GM19438 (cell line): ENCODE measurements at regions not wholly inside any gene's neighbourhood (a gene's known extent, or its start where the extent isn't known, plus 50 kb on each side); places are given as distances from the start of the nearest gene placed in this dataset.

Experiments
- ATAC-seq: cut with Tn5 transposase; IDR thresholded peaks from one replicate; pipeline ENCODE4 v1.9.1; 2021; ENCODE audit warnings: low read depth; ENCODE audit not compliant: unreplicated experiment

DNA sequence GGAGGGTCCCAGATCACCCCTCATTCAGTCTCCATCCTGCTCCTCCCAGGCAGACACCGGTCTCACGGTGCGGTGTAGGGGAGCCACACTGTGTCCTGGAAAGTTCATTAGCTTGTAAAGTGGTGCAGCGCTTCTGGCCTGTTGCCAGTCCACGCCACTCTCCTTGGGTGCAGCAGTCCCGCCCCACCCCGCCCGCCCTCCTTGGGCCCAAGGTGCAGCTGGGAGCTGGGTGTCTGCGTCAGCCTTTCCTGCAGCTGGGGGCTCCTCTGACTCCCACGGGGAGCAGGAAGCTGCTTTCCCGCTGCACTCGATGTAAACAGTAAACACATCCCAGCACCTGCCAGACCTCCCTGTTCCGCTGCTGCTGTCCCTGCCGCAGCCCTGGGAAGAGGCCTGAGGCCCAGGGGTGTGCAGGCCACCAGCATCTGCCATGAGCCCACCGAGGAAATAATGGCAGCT is 53.8 kb upstream of the ASB18 start:
- no peak for ATAC-seq

DNA sequence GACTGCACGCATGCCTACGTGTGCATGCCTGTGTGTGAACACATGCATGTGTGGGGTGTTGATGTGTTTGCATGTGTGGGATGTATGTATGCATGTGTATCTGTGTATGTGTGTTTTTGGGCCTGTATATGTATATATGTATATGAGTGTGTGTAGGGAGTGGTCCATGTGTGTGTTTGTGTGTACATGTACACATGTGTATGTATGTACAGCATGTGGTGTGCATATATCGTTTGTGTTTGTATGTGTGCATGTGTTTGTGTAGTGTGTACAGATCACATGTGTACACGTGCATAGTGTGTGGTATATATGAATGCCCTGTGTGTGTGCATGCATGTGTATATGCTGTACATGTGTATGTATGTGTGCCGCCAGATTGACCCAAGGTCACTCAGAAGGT is 54.2 kb upstream of the ASB18 start:
- no peak for ATAC-seq

DNA sequence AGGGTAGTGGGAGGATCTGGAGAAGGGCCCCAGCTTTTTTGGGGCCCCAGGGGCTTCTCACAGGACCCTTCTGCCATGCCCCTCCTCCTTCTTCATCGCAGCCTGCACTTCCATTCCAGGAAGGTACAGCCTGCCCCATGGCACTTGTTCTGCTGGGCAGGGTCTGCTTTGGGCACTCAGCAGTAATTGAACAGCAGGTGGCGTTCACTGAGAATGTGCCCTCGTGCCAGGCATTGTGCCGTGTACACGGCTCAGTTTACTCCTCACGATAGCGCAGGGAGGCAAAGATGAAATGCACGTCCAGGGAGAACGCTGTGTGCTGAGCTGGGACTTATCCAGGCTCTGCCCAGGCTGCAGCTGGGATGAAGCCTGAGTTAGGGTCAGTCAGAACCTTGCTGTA is 54.8 kb upstream of the ASB18 start:
- ATAC-seq: no peak

DNA sequence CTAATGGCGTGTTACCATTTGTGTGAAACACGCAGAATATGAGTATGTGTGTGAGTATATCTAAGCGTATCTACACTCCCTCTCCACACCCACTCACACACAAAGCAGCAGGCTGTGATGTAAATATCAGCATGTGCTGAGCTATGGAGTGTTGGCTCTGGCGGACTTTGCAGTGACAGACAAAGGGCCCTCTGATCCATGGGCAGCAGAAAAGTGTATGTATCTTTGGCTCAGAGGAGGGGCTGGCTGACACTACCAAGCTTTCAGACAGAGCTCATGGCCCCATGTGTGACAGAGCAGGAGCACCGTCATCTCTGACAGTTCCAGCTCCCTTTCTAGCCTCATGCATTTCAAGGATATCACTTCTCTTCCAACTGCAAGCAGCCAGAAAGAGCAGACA is 57.2 kb upstream of the ASB18 start:
- ATAC-seq: no peak

DNA sequence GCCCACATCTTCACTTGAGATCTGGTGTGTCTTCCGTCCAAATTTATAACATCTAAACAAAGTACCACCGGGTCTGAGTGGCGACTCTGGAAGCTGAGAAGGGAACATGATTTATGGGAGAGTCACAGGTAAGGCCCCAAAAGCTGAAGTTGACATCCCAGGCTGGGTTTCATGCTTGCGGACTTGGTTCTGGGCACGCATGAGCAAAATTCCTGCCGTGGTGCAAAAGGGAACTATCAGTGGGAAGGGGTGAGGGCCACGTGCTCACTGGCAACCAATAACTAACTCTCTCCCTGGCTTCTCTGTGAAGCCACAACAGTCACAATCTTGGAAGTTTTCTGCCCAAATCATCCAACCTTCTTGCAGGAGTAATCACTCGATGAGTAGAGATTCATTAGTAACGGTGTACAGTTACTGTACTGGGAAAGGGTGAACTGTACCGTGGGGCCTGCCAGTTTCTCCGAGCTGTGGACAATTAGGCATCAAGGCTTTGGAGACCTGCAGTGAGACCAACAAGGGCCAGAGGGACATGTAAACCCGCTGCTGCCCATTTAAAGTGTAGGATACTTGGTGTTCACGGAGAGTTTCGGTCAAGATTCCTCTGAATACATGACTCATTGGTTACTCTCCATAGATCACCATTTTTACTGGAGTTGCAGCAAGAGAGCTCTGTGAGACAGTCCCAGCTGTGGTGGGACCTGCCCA is 69.4 kb upstream of the ASB18 start:
- ATAC-seq: no peak

DNA sequence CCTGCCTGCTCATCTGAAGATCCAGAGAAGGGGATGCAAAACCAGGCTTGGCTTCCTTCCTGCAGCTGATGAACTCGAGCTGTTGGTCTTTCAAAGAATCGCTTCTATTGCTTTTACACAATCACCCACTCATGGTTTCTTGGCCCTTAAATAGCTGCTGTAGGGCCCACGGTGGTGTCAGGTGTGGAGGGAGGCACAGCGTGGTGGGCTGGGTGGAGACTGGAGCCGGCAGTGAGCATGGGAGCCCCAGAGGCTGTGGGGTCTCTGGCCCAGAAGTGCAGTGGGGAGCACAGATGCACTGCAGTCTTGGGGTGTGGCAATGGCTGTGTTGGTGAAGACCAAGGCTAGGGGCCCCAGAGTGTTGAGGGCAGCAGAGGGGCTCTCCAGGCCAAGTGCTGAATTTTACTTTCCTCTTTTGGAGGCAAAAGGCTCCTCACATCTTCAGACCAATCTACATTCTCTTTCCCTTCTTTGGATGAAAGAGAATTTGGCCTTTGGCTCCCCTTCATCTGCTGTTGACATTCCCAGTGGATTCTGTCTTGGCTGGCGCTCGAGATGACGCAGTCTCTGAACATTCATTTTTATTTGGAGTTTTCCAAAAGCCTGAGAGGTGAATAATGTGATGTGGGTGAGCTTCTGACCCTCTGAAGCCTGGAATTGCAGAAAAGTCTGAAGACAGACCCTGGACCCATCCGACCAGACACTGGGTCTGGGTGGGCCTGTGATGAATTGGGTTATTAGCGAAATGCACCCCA is 70.1 kb upstream of the ASB18 start:
- no peak for ATAC-seq

DNA sequence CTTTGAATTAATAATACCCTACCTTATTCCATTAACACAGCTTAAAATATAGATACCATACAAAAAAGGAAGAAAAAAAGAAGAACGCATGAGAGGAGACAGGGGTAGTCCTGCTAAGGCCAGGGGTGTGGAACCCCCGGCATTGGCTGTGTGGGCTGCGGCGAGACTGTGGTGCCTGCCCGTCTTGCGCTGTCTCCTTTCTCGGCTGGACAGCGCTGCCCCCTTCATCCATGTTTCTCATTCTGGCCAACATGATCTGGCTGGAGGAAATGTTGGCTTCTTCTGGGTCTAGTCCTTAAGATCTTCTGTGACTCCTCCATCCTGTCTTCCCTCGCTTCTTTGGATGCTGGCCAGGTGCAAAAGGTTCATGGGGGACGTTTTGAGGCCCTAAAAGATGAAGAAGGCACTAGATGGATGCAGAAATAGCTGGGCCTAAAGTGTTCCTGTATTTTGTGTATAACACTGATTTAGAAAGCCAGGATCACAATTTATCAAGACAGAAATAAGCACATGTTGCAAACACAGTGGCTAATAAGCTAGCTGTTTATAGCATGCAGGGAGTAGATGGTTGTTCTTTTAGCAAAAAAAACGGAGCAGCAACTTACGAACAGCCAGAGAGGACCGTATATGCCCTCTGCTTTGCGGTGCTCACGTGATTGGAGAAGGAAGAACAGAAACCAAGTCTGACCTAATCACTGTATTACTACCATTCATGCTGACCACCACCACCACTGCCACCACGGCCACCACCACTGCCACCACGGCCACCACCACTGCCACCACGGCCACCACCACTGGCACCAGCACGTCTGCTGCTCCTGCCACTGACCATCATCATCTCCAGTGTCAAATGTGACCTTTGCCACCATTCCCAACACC is 71.7 kb upstream of the ASB18 start:
- no peak for ATAC-seq

DNA sequence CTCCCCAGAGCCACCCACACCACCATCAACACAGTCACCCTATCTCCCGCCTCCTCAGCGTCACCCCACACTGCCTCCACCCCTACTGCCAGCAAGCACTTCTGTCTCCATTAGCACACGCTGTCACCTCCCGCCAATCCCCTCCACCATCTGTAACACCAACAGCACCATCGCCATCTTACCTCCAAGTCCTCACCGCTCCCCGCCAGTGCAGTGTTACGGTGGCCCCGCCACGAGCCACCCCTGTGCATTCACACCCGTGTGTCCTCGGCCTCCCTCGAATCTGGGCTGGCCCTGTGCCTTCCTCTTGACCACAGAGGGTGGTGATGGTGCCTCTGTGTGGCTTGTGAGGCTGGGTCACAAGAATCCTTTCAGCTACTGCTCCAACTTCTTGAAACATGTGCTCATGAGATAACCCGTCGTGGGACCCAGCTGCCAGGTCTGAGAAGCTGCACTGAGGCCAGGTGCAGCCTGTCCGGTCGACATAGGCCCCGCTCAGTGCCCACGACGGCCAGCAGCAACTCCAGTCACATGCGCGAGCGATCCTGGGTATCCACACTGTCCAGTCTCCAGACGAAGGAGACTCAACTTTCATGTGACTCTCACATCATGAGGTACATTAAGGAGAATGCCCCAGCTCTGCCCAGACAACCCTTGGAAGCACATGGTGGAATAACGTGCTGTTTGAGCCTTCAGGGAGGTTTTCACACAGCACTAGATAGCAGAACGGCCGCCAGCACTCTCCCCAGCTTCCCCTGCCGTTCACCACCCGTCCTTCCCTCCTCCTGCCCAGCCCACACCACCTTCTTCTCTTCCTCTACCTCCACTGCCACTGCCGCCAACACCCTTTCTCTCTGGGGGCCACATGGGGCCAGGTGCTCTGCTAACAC is 72.6 kb upstream of the ASB18 start:
- no peak for ATAC-seq

DNA sequence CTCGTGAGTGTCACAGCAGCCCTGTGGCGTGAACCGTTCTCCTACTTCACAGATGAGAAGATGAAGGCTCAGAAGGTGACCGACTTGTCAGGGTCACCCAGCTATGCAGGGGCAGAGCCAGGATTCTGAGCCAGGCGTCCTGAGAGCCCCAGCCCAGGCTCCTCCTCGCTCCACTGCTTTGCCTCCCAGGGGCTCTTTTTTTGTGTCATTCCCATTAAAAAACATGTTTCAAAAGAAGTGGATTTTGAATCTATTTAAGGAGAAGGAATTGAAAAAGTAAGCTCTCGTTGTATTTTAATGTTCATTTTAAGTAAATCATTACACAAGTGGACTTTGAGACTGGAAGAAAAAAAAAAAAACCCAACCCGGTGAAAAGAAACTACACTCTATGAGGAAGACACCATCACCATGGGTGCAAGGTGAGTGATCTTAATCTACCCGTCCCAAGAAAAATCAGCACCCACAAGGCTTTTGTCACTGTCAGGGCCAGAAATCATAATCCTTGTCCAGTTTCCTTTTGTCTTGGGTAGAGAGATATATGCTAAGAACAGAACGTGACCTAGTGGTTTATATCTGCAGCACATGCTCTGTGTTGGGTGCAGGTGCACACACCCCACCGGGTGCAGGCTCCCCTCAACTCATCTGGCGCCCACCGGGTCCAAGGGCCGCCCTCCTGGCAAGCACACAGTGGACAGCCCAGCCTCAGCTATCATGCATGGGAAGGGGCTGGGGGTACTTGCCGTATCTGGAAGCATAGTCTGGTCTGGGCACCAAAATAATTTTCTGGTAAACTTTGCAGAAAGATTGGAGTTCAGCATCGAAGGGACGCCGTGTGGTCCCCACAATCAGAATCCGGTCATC is 73.5 kb upstream of the ASB18 start:
- no peak for ATAC-seq

DNA sequence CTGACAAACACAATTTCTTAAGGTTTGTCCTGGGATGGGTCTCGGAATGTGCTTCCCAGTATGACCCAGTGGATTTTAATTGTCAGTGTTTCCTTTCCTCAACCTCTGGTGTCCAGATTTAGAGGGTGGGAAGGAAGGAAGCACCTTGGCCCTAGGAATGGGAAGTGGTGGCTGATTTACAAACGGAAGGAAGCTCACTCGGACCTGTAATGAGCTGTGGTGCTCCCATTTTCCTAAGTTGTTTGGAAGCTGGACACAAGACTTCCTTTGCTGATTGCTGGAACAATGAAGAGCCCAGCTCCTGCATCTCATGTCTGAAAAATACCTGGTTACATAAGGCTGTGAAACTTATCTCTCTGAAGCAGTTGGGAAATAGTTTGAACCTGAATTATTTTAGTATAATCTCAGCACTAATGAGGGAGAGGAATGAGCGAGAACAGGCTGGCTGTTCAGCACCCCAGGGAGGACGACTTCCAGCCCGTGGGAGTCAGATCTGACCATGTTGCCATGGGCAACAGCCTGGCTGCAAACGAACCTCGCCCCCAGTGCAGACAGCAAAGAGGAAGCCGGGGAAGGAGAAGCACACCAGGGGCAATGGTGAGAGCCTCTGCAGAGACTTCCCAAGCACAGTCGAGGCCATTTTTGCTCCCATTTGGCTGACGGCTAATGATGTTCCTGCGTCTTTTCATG is 74.4 kb upstream of the ASB18 start:
- ATAC-seq: no peak

DNA sequence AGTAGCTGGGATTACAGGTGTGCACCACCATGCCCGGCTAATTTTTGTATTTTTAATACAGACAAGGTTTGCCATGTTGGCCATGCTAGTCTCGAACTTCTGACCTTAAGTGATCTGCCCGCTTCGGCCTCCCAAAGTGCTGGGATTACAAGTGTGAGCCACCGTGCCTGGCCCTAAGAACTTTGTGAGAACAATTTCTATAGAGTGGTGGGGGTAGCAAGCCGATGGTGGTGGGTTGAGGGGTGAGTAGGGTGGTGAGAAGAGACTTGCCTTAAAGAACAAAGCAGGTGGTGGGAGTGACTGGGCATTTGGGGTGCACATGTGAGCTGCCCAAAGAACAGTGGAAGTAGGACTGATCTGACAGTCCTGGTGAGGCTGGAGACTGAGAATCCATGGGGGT is 76.0 kb upstream of the ASB18 start:
- ATAC-seq: no peak

DNA sequence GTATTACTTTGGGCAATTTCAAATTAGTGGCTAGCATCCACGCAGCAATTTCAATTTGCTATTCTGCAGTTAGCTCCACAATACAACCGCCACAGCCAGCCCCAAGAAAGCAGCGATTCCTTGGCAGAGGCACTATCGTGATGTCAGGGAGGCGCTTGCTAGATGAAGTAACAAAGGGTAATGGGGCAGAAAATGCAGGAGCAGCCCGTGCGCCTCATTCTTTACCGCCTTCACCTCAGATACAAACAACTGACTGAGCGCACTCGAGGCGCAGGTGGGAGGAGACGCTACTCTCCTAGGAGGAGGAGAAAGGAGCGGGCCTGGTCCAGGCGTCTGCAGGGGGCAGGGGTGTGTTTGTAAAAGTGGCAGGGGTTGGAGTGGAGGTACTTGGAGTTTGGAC is 76.9 kb upstream of the ASB18 start:
- no peak for ATAC-seq

DNA sequence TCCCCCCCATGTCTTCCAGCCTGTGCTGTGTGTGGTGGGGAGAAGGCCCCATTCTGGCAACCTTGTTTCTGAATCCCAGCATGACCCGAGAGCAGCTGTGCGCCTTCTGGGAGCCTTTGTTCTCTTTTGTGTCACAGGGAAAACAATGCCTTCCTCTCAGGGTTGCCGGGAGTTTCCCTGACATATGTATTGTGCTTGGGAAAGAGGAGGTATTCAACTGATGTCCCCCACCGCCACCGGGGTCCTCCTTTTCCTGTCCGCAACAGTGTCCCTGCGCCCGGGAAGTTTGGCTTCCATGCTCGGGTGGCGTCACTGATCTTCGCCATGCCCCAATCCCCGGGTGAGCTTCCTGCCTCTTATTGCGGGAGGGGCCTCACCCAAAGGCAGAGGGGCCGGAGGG is 77.5 kb upstream of the ASB18 start:
- ATAC-seq: no peak

DNA sequence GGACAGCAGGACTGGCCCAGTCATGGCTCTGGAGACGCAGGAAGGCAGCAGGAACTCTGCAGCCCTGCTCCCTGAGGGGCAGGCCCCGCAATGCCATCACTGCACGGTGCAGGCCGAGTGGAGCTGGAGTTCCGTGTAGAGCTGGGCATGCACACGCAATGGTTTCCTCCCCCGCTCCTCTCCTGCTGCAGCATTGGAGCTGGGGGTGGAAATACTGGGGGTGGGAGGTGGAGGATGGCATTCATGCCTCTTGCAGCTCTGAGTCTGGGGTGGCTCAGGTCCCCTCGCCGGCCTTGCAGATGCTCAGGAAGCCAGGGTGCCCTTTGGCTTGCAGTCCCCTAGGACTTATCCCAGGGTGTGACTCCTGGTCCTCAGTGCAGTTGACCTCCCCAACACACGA is 78.3 kb upstream of the ASB18 start:
- ATAC-seq: no peak

DNA sequence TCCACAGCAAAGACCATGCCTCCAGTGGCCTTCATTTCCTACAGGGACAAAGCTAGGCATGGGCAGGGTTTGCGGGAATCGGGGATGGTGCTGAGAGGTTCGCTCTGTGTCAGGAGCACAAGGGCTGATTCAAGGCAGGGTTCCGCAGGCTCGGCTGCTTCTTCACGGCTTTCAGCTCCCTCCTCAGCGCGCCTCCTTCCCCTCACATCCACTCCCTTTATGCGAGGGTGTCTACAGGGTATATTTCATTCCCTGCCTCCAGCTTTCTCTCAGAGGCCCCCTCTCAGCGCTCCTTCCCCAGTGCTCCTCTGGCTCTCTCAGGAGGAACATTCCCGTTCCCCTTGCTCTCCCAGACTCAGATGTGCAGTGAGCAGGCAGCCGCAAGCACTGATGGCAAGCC is 78.7 kb upstream of the ASB18 start:
- no peak for ATAC-seq

DNA sequence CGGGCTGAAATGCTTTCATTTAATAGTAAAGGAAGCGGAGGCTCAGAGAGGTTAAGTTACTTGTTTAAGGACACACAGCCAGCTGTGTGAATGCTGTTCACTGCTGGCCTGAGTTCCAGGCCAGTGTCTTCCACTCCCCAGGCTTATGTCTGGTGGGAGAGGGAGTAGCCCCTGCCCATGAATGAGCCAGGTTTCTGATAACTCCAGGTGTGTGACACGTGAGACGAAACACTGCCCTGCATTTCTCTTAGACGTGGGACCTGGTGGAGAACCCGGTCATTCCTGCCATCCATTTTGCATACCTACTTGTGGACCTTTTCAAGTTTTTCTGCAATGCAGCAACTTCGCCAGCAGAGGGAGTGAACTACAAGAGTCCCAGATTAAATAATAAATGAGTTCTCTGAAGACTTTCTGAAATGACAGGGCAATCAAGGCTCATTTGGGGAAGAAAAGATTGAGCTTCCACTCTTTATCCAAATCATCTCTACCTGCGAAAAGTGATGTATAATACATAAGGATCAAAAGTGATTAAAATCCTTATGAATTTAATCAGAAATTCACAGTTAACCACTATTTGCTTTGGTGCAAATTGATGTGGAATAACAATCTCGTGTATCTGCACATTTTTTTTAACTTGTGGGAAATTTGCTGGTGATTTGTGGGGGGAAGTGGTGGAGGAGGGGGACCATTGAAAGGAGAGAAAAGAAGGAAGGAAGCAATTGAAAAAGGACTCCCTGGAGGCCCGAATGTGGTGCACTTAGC is 79.4 kb upstream of the ASB18 start:
- no peak for ATAC-seq

DNA sequence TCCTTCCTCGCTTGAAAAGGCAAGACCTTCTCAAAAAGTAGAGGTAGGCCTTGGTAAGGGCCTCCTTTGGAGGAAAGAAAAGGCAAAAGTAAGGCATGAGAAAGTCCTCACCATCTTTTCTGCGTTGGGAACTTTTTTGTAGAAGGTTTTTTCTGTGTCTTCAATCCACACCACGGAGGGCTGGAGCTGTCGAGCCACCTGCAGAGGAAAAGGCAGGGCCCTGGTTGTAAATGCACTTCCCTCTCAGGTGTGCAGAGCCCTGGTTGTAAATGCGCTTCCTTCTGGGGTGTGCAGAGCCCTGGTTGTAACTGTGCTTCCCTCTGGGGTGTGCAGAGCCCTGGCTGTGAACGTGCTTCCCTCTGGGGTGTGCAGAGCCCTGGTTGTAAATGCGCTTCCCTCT is 80.2 kb upstream of the ASB18 start:
- no peak for ATAC-seq

DNA sequence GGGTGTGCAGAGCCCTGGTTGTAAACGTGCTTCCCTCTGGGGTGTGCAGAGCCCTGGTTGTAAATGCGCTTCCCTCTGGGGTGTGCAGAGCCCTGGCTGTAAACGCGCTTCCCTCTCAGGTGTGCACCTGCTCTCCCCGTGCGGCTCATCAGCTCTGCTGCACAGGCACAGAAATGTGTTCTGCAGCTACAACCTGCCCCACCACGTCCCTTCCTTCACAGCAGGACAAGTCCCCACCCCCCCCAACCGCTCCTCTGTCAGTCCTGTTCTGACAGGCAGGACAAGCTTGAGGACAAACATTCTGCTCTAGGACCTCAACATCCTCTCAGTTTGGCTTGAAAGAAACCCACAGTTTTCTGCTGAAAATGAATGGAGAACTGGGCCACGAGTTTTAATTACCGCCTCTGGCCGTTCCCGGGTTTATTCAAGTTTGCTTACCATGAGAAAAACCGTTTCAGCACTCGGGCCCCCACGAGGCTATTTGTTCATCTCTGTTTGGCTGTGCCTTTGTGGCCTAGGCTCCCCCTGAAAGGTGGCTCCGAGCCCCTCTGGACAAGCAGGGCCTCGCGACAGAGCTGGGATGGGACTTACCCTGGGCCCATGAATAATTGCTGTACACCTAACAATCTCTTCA is 81.0 kb upstream of the ASB18 start:
- no peak for ATAC-seq
